ENCODE measurements at regions not wholly inside any gene's neighbourhood (a gene's known extent, or its start where the extent isn't known, plus 50 kb on each side); places are given as distances from the start of the nearest gene placed in this dataset.
"Not testable (repeated sequence)": the region's sequence is repeated elsewhere in the genome, so short reads cannot be mapped to it uniquely, and the experiment has no call there.

DNA sequence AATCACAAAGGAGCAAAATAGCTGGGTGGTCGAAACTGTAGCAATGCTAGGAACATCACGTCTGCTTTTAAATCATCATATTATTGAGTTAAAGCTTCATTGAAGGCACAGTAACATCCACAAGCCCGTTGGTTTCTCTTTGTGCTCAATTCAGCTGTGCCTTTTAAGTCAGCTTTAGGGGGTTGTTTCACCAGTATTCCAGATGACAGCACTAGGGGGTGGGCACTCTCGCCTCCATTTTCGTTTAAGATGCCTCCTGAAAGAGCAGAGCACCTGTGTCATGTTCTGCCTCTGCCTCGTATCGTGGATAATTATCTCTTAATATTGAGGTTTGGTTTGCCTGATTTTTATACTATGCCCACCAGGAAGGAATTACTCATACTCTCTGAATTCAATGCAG, 139.8 kb upstream of the PTBP2 start:
- no peak for ATAC-seq
- no peaks in the 10 kb centered on the region for H3K27me3 Mint-ChIP-seq
- no peaks in the 10 kb centered on the region for H3K4me1 Mint-ChIP-seq (ENCODE audit: low read depth in 2 of 2)
- DNase-seq (ENCODE audit: low spot score): no peak
- H3K27ac Mint-ChIP-seq: no peak overlapping the region
- H3K4me3 Mint-ChIP-seq: no peak overlapping the region
- no peaks in the 10 kb centered on the region for H3K36me3 Mint-ChIP-seq
- peaks cover 3% of the 10 kb centered on the region for H3K9me3 Mint-ChIP-seq

DNA sequence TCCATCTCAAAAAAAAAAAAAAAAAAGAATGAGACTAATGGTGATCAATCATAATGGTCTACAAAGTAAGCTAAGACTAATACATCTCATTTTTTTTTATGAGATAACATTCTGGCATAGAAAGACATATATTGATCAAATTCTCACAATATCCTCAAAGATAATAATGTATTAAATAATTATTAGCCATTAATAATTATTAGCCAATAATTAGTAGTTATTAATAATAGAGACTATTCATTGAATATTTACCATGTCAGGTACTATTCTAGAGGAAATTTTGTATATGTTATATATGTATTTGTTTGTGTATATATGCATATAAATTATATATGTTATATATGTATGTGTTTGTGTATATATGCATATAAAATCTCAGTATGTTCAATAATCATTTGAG, 137.7 kb upstream of the PTBP2 start:
- Mint-ChIP-seq H3K9me3 (no peaks in the 10 kb centered on the region), H3K27me3 (no peaks in the 10 kb centered on the region), H3K4me3 (no peak overlapping the region), H3K4me1 (ENCODE audit: low read depth in 2 of 2) (no peaks in the 10 kb centered on the region), H3K27ac (no peak overlapping the region), H3K36me3 (no peaks in the 10 kb centered on the region)
- no peak for DNase-seq (ENCODE audit: low spot score)
- ATAC-seq: no peak

DNA sequence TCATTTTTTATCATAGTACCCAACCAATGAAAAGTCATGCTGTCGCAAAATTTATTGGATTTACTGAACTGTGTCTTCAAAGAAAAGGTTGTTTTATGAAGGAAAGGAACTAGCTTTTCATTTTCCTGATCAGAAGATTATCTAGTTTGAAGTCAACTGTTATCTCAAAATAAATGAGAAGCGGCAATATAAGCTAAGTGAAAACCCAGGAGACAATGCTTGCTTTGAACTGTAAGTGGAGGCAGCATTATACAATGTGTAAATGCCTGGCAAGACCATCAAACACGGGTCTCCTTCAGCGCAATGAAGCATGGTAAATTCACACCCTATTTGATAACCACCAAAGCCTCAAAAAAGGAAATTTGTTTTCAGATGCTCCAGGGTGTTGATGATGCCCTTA, 134.4 kb upstream of the PTBP2 start:
- H3K9me3 Mint-ChIP-seq: no peaks in the 10 kb centered on the region

DNA sequence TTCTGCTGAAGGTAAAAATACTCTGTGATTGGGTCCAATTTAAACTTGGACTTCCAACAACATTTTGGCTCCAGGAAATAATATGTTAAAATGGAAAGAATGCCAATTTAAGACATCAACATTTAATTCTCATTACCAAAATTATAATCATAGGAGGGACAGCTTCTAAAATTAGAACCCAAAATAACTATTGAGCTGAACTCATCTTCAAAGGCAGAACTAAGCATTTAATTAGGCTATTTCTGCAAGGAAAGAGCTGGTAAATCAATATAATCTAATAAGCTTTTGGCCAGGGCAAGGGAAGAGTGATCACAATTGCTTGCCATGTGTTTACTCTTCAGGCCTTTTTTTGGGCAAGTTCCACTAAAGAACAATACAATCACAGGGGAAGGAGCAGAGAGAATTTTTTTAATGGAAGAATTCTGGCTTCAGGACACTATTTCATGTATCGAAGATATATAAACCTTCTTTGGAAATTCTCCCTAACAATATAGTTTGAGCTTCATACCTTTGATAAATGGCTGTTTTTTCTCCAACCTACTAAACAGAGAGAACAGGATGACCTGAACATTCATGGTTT, 133.1 kb upstream of the PTBP2 start:
- Mint-ChIP-seq H3K4me3 (no peak overlapping the region), H3K9me3 (no peaks in the 10 kb centered on the region), H3K4me1 (ENCODE audit: low read depth in 2 of 2) (no peaks in the 10 kb centered on the region), H3K27ac (no peak overlapping the region), H3K36me3 (no peaks in the 10 kb centered on the region), H3K27me3 (no peaks in the 10 kb centered on the region)
- ATAC-seq: no peak
- no peak for DNase-seq (ENCODE audit: low spot score)

More for the DNA sequence above, 134.4 kb upstream of the PTBP2 start:
- Mint-ChIP-seq H3K36me3 (no peaks in the 10 kb centered on the region), H3K4me1 (ENCODE audit: low read depth in 2 of 2) (no peaks in the 10 kb centered on the region), H3K4me3 (no peak overlapping the region), H3K27me3 (no peaks in the 10 kb centered on the region), H3K27ac (no peak overlapping the region)
- DNase-seq (ENCODE audit: low spot score) (no peak), ATAC-seq (no peak)

DNA sequence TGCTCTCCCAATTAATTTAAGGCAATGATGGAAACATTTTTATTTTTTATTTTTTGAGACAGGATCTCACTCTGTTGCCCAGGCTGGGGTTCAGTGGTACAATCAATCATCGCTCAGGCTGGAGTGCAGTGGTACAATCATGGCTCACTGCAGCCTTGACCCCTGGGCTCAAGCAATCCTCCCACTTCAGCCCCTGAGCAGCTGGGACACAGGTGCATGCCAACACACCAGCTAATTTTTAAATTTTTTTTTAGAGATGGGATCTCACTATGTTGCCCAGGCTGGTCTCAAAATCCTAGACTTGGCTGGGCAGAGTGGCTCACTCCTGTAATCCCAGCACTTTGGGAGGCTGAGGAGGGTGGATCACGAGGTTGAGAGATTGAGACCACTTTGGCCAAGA, 126.1 kb upstream of the PTBP2 start:
- H3K4me1 Mint-ChIP-seq (ENCODE audit: low read depth in 2 of 2); H3K36me3 Mint-ChIP-seq; H3K27me3 Mint-ChIP-seq; DNase-seq (ENCODE audit: low spot score); ATAC-seq; H3K9me3 Mint-ChIP-seq; H3K27ac Mint-ChIP-seq; H3K4me3 Mint-ChIP-seq: not testable (repeated sequence)

DNA sequence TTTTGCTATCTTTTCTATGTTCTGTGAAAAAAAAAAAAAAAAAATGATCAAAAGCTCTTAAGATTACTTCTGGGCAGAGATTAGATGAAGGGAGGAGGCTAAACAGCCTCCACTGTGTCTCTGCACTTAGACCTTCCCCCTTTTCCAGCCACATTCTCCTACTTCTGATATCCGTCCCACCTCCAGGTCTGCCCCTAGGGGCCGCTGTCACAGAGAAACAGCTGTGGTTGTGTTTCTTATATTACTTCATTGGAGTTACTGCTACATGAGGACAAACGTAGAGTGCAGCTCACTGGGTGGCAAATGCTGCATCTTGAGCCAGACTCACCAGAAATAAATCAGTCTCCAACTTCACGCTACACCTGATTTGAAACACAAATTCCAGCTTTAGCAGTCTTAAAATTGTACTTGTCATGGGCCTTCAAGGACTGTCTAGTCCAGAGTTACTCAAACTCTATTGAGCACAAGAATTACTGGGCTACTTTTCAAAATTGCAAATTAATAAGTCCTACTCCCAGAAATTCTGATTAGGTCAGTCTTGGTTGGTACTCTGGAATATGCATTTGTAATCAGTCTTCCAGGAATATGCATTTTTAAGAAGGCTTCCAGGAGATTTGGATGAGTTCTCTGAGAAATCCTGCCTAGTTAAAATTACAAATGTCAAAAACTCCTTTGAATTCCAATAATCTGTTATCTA, 125.2 kb upstream of the PTBP2 start:
- no peak for DNase-seq (ENCODE audit: low spot score)

DNA sequence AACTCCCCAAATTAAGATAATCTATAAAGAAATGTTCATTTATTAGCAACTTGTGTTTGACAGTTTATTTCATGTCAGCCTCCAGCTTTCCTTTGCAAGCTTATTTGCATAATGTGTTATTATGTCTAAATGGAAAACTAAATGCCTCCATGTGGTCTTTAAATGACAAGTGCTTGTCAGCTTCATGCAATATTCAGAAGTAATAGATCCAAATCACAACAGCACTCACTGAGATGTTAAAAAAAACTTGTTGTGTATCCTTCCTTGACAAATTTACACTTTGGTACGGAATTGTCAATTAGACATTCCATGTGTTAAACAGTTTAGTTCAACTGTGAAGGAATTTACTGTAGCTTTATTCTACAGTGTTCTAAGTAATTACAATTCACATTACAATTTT, 124.4 kb upstream of the PTBP2 start:
- no peak overlapping the region for H3K4me3 Mint-ChIP-seq
- H3K4me1 Mint-ChIP-seq (ENCODE audit: low read depth in 2 of 2): no peaks in the 10 kb centered on the region
- no peak overlapping the region for H3K27ac Mint-ChIP-seq
- ATAC-seq (no peak), DNase-seq (ENCODE audit: low spot score) (no peak)
- no peaks in the 10 kb centered on the region for H3K27me3 Mint-ChIP-seq
- H3K36me3 Mint-ChIP-seq: no peaks in the 10 kb centered on the region
- H3K9me3 Mint-ChIP-seq: peaks cover 7% of the 10 kb centered on the region

More for the DNA sequence above, 125.2 kb upstream of the PTBP2 start:
- no peak for ATAC-seq
- Mint-ChIP-seq H3K4me3 (no peak overlapping the region), H3K4me1 (ENCODE audit: low read depth in 2 of 2) (no peaks in the 10 kb centered on the region), H3K27me3 (no peaks in the 10 kb centered on the region), H3K27ac (no peak overlapping the region), H3K9me3 (peaks cover 7% of the 10 kb centered on the region), H3K36me3 (no peaks in the 10 kb centered on the region)

DNA sequence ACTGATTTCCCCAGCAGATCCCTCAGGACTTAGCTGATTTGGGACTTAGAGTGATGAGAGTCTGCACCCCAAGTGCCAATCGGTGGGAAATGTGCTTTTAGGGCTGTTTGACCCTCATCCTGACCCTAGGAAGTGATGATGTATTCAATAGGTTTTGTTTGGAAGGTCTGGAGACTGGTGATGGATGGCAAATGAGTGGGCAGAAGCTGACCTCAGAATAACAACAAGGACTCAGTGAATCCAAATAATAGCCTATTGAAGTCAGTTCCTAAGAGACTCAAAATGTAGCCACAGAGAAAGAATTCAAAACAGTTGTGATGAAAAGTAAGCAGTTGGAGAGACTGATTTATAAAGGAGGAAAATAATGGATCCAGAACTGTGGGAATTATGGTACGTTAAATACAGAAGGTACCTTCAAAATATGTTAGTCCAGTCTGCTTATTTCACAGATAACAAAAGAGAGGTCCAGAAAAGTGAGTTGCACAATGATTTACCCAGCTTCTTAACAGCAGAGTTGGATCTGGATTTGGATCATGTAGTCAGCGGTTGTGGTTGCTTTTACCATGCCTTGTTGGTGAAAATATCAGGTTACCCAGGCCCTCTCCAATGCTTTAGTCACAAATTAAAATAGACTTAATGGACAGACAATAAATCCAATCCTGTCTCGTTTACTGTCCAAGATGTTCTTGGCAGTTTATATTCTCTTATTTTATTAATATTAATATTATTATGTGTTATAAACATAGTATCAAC, 123.0 kb upstream of the PTBP2 start:
- no peaks in the 10 kb centered on the region for H3K36me3 Mint-ChIP-seq
- H3K4me1 Mint-ChIP-seq (ENCODE audit: low read depth in 2 of 2): no peaks in the 10 kb centered on the region
- H3K27me3 Mint-ChIP-seq: no peaks in the 10 kb centered on the region
- no peak overlapping the region for H3K27ac Mint-ChIP-seq
- no peak overlapping the region for H3K4me3 Mint-ChIP-seq
- DNase-seq (ENCODE audit: low spot score) (no peak), ATAC-seq (no peak)
- peaks cover 6% of the 10 kb centered on the region for H3K9me3 Mint-ChIP-seq

DNA sequence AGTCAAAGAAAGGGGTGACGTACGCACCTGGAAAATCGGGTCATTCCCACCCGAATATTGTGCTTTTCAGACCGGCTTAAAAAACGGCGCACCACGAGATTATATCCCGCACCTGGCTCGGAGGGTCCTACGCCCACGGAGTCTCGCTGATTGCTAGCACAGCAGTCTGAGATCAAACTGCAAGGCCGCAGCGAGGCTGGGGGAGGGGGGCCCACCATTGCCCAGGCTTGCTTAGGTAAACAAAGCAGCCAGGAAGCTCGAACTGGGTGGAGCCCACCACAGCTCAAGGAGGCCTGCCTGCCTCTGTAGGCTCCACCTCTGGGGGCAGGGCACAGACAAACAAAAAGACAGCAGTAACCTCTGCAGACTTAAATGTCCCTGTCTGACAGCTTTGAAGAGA, 117.0 kb upstream of the PTBP2 start:
- not testable (repeated sequence) for H3K27me3 Mint-ChIP-seq; DNase-seq (ENCODE audit: low spot score); H3K4me3 Mint-ChIP-seq; H3K9me3 Mint-ChIP-seq; H3K36me3 Mint-ChIP-seq; ATAC-seq; H3K27ac Mint-ChIP-seq; H3K4me1 Mint-ChIP-seq (ENCODE audit: low read depth in 2 of 2)

DNA sequence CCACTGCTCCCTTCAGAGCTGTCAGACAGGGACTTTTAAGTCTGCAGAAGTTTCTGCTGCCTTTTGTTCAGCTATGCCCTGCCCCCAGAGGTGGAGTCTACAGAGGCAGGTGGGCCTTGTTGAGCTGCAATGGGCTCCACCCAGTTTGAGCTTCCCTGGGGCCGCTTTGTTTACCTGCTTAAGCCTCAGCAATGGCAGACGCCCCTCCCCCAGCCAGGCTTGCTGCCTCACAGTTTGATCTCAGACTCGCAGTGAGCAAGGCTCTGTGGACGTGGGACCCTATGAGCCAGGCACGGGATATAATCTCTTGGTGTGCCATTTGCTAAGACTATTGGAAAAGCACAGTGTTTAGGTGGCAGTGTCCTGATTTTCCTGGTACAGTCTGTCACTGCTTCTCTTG, 104.2 kb upstream of the PTBP2 start:
- DNase-seq (ENCODE audit: low spot score); H3K27me3 Mint-ChIP-seq; H3K4me3 Mint-ChIP-seq; H3K4me1 Mint-ChIP-seq (ENCODE audit: low read depth in 2 of 2); H3K9me3 Mint-ChIP-seq; ATAC-seq; H3K27ac Mint-ChIP-seq; H3K36me3 Mint-ChIP-seq: not testable (repeated sequence)

DNA sequence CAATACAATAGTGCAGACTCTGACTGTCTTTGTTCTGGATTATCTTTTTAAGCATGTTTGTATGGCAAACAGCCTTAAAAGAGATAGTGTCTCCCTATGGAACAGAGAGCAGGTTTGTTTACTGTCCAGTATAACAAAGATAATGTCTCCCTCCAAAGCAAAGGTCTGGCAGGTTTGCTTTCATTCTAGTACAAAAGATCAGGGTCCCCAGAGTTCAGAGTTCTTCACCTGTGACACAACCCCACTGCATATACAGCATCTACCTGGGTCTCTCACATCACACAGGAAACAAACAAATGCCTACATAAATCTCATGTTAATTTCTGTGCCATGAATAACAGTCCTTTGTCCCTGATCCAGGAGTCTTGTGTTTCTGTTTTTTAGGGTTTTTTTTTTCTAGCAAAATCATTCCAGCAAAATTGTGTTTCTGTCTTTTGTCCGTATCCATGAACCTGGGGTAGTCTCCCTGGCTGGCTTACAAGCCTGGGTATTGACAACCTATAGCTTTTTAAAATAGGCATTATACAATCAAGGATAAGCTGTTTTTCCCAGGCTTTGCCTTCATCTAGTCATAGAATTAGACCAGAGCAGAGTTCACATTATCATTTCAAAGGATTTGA, 89.4 kb upstream of the PTBP2 start:
- no peaks in the 10 kb centered on the region for H3K27me3 Mint-ChIP-seq
- no peaks in the 10 kb centered on the region for H3K4me1 Mint-ChIP-seq (ENCODE audit: low read depth in 2 of 2)
- H3K9me3 Mint-ChIP-seq: peaks cover 3% of the 10 kb centered on the region
- H3K36me3 Mint-ChIP-seq: no peaks in the 10 kb centered on the region
- DNase-seq (ENCODE audit: low spot score): no peak
- H3K27ac Mint-ChIP-seq: no peak overlapping the region
- ATAC-seq: no peak
- no peak overlapping the region for H3K4me3 Mint-ChIP-seq

DNA sequence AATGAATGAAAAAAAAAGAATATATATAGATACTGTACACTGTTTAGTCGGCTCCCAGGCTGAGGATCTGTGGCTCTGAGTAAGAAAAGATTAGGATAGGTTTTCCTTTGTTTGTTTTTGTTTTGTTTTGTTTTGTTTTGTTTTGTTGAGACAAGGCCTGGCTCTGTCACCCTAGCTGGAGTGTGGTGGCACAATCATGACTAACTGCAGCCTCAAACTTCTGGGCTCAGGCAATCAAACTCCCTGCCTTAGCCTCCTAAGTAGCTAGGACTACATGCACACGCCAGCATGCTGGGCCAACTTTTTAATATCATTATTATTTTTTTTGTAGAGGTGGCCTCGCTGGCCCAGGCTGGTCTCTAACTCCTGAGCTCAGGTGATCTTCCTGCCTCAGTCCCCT, 87.9 kb upstream of the PTBP2 start:
- DNase-seq (ENCODE audit: low spot score) (no peak), ATAC-seq (no peak)
- Mint-ChIP-seq H3K4me3 (no peak overlapping the region), H3K27ac (no peak overlapping the region), H3K27me3 (no peaks in the 10 kb centered on the region), H3K36me3 (no peaks in the 10 kb centered on the region), H3K4me1 (ENCODE audit: low read depth in 2 of 2) (no peaks in the 10 kb centered on the region), H3K9me3 (peaks cover 3% of the 10 kb centered on the region)

DNA sequence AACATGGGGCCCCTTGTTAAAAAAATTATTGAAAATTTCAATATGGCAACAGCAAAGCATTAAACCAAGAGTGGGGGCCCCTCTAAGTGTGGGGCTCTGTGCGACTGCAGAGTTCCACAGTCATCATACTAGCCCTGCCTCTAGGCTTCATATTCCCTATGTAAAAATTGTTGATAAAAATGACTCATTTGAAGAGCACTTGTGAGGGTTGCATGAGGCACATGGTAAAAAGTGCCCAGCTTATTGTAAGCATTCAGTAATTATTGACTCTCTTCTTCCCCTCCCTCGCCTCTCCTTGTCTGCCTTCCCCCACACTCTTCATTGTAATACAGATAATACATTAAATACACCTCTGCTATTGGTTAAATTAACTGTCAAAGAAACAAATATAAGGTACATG, 86.7 kb upstream of the PTBP2 start:
- no peak for ATAC-seq
- H3K27ac Mint-ChIP-seq: no peak overlapping the region
- no peaks in the 10 kb centered on the region for H3K4me1 Mint-ChIP-seq (ENCODE audit: low read depth in 2 of 2)
- no peaks in the 10 kb centered on the region for H3K27me3 Mint-ChIP-seq
- peaks cover 3% of the 10 kb centered on the region for H3K9me3 Mint-ChIP-seq
- no peaks in the 10 kb centered on the region for H3K36me3 Mint-ChIP-seq
- no peak overlapping the region for H3K4me3 Mint-ChIP-seq
- no peak for DNase-seq (ENCODE audit: low spot score)

DNA sequence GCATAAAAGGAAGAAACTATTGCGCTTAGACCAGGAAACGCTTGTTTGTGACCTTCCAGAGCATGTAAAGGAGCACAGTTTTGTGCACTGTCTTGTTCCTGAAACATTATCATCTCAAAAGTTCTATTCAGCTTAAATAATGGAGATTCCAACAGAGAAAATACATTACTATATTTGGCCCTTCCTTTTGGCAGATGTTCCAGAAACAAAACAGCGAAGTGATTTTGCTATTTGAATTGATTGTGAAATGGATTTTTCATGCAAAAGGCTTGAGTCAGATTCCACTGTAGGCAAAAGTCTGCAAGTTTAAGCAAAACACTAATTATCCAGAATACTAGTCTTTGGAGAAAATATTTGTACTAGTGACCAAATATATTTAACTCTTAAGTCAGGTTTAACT, 80.3 kb upstream of the PTBP2 start:
- Mint-ChIP-seq H3K4me1 (ENCODE audit: low read depth in 2 of 2) (no peaks in the 10 kb centered on the region), H3K27ac (no peak overlapping the region), H3K27me3 (no peaks in the 10 kb centered on the region), H3K36me3 (no peaks in the 10 kb centered on the region), H3K9me3 (no peaks in the 10 kb centered on the region), H3K4me3 (no peak overlapping the region)
- ATAC-seq (no peak), DNase-seq (ENCODE audit: low spot score) (no peak)
